NT2/D1 (cell line): ENCODE measurements at regions not wholly inside any gene's neighbourhood (a gene's known extent, or its start where the extent isn't known, plus 50 kb on each side); places are given as distances from the start of the nearest gene placed in this dataset.

Experiments
- DNase-seq: peaks from one replicate; pipeline ENCODE4 v3.0.0-alpha.2; 2011; ENCODE audit warnings: low read depth, low spot score
- H3K27me3 ChIP-seq: 2 replicates; pipeline ENCODE4 v1.6.0; 2011; ENCODE audit warnings: mild to moderate bottlenecking; ENCODE audit not compliant: insufficient read length, insufficient read depth
- H3K36me3 ChIP-seq: 2 replicates; pipeline ENCODE4 v1.6.1; 2011; ENCODE audit warnings: mild to moderate bottlenecking, low read length, mixed read lengths; ENCODE audit not compliant: insufficient read depth, insufficient read length
- H3K4me1 ChIP-seq: 2 replicates; pipeline ENCODE4 v1.5.1; 2011; ENCODE audit not compliant: insufficient read depth, insufficient read length
- H3K4me3 ChIP-seq: 2 replicates; pipeline ENCODE4 v1.5.1; 2011; ENCODE audit warnings: low read depth; ENCODE audit not compliant: insufficient read length
- H3K9ac ChIP-seq: 2 replicates; pipeline ENCODE4 v1.6.0; 2011; ENCODE audit warnings: low read depth; ENCODE audit not compliant: insufficient read length
- H3K9me3 ChIP-seq: 2 replicates; pipeline ENCODE4 v1.5.1; 2011; ENCODE audit warnings: mild to moderate bottlenecking, low read length; ENCODE audit not compliant: insufficient read depth
- SUZ12 ChIP-seq: IDR thresholded peaks from 2 replicates; pipeline ENCODE4 v1.6.1; 2011; ENCODE audit not compliant: insufficient read length, insufficient read depth; ENCODE audit errors: extremely low read depth
- YY1 ChIP-seq: IDR thresholded peaks from 2 replicates; pipeline ENCODE4 v1.6.1; 2011; ENCODE audit not compliant: insufficient read length, insufficient read depth
- ZNF274 ChIP-seq: IDR thresholded peaks from 2 replicates; pipeline ENCODE4 v1.6.1; 2011; ENCODE audit warnings: mild to moderate bottlenecking, low read depth, low read length

DNA sequence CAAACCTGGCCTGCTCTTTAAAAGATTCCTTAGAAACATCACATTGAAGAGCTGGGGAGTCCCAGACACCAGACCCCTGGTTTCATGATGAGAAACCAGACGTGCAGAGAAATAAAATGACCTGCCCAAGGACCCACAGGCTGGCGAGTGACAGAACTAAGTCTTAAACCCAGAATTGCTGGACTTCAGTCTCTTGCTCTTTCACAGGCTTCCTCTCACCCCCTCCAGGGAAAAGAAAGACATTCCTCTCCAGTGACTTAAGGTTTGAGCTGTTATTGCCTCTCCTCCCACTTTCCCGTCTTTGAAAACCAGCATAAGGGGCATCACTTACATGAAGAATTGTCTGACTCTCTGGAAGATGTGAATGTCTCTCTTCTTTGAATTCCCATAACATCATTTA, 535.2 kb downstream of the IRX1 start:
- no peaks in the 10 kb centered on the region for H3K27me3 ChIP-seq
- no peaks in the 10 kb centered on the region for H3K4me1 ChIP-seq
- TF ChIP-seq SUZ12: no peak
- TF ChIP-seq ZNF274: no peak
- no peak for TF ChIP-seq YY1
- DNase-seq: peak; percentile 30
- no peaks in the 10 kb centered on the region for H3K36me3 ChIP-seq
- no peak overlapping the region for H3K9ac ChIP-seq
- peaks cover 9% of the 10 kb centered on the region; the same call in 1 of the 2 replicates for H3K9me3 ChIP-seq
- H3K4me3 ChIP-seq: no peak overlapping the region

DNA sequence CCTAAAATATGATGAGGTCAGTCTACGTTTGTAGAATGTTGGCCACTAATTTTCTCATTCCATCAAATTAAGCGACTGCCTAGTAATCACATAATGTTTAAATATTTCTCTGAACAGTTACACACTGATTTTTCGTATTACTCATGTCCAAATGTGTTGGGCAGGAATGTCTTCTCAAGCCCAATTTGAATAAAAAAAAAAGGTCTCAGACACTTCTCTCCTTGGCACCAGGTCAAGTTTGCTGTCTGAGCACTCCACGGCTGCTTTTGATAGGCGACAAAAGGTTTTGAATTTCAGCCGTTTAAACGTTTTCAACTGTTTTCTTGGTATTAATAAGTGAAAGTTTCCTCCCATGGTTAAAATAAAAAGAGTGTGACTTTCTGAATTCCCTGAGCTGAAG, 542.1 kb downstream of the IRX1 start:
- H3K36me3 ChIP-seq: no peaks in the 10 kb centered on the region
- no peak overlapping the region for H3K4me3 ChIP-seq
- no peaks in the 10 kb centered on the region for H3K4me1 ChIP-seq
- no peak overlapping the region for H3K9ac ChIP-seq
- H3K9me3 ChIP-seq: no peaks in the 10 kb centered on the region
- no peak for TF ChIP-seq YY1
- no peak for TF ChIP-seq ZNF274
- no peak for TF ChIP-seq SUZ12
- no peak for DNase-seq
- no peaks in the 10 kb centered on the region for H3K27me3 ChIP-seq

DNA sequence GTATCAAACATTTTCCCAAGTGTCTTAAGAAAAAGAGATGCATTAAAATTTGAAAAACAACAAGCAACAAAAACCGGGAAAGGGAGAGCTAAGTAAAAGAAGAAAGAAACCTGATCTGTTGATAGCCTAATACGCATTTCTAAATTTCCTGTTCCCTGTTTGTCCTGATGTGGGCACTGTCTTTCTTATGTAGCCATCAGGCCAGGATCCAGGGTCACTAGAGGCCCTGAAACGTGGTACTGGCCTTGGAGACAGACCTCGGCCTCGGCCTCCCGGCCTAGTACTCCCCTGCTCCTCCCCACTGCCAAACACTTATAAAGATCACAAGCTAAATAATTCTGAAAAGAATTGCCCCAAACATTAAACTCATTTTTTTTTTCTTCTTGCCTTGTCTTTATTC, 547.2 kb downstream of the IRX1 start:
- no peak overlapping the region for H3K9ac ChIP-seq
- H3K4me3 ChIP-seq: no peak overlapping the region
- no peak for TF ChIP-seq SUZ12
- TF ChIP-seq ZNF274: no peak
- no peak for TF ChIP-seq YY1
- H3K27me3 ChIP-seq: no peaks in the 10 kb centered on the region
- no peaks in the 10 kb centered on the region for H3K36me3 ChIP-seq
- no peaks in the 10 kb centered on the region for H3K4me1 ChIP-seq
- peak; percentile 6 for DNase-seq
- H3K9me3 ChIP-seq: no peaks in the 10 kb centered on the region

DNA sequence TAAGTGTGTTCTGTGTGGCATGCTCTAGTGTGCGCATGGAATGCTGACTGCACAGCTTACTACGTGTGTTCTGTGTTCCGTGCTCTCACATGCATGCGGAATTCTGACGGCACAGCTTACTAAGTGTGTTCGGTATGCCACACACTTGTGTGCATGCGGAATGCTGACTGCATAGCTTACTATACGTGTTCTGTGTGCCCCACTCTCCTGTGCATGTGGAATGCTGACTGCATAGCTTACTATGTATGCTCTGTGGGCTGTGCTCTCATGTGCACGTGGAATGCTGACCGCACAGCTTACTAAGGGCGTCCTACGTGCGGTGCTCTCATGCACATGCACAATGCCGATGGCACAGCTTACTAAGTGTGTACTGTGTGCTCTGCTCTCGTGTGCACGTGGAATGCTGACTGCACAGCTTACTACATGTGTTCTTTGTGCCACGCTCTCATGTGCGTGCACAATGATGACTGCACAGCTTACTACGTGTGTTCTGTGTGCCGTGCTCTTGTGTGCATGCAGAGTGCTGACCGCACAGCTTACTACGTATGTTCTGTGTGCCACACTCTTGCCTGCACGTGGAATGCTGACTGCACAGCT, 548.9 kb downstream of the IRX1 start:
- no peak for DNase-seq
- H3K36me3 ChIP-seq: no peaks in the 10 kb centered on the region

DNA sequence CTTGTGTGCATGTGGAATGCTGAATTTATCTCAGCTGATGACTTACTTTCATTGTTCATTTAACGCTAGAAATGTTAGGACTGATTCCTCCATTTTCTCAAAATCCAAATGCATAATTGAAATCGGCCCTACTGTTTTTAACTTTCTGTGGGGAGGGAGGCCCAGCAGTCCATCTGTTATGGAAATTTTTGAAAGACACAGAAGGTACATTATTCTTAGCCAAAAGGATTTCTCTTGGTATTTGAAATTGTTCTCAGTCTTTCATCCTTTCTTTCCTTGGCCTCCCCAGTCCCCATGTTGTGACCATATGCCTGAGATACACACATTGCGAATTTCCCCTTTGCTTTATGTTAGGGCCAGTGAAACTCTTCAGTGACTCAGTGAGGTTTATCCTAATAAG, 549.9 kb downstream of the IRX1 start:
- no peak overlapping the region for H3K4me3 ChIP-seq
- H3K9me3 ChIP-seq: no peaks in the 10 kb centered on the region
- H3K36me3 ChIP-seq: no peaks in the 10 kb centered on the region
- TF ChIP-seq YY1: no peak
- no peak for TF ChIP-seq SUZ12
- no peaks in the 10 kb centered on the region for H3K4me1 ChIP-seq
- no peak for DNase-seq
- H3K9ac ChIP-seq: no peak overlapping the region
- no peaks in the 10 kb centered on the region for H3K27me3 ChIP-seq

More for the DNA sequence above, 548.9 kb downstream of the IRX1 start:
- H3K9ac ChIP-seq: no peak overlapping the region
- no peaks in the 10 kb centered on the region for H3K4me1 ChIP-seq
- H3K9me3 ChIP-seq: no peaks in the 10 kb centered on the region
- no peaks in the 10 kb centered on the region for H3K27me3 ChIP-seq
- no peak overlapping the region for H3K4me3 ChIP-seq
- TF ChIP-seq ZNF274 (no peak), YY1 (no peak), SUZ12 (no peak)

DNA sequence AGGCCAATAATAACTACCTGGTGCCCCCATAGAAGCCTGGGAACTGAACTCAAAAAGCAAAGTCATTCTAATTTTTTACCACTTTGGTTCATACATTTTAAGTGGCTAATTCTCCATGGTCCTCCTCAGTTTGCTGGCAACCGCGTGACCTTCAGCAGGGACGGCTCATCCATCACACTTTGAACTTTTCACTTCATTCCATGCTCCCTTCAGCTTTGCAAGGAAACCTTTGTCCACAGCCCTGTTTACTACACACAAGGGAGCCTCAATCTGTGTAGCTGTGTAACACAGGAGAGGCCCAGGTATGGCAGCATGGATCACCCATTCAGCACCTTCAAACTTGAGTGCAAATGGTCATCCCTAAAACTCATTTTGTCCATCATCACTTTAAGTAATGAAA, 552.4 kb downstream of the IRX1 start:
- Histone ChIP-seq H3K4me1 (no peaks in the 10 kb centered on the region), H3K27me3 (no peaks in the 10 kb centered on the region), H3K9ac (no peak overlapping the region), H3K36me3 (no peaks in the 10 kb centered on the region), H3K9me3 (no peaks in the 10 kb centered on the region), H3K4me3 (no peak overlapping the region)
- no peak for DNase-seq
- no peak for TF ChIP-seq SUZ12
- TF ChIP-seq ZNF274: no peak
- no peak for TF ChIP-seq YY1

DNA sequence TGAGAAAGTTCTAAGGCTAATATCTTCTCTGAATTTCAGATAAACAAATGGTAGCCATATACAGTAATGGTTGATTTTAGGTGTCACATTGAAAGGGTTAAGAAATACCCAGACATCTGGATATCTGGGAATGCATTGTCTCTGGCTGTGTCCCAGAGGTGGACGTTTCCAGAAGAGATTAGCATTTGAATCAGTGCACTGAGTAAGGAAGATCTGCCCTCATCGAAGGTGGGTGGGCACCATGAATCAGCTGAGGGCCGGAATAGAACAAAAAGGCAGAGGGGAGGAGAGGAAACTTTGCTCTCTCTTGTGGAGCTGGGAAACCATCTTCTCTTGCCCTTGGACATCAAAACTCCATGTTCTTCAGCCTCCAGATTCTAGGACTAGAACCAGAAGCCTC, 554.4 kb downstream of the IRX1 start:
- Histone ChIP-seq H3K27me3 (no peaks in the 10 kb centered on the region), H3K4me1 (no peaks in the 10 kb centered on the region), H3K9me3 (no peaks in the 10 kb centered on the region), H3K36me3 (no peaks in the 10 kb centered on the region), H3K9ac (no peak overlapping the region), H3K4me3 (no peak overlapping the region)
- TF ChIP-seq ZNF274 (no peak), SUZ12 (no peak), YY1 (no peak)
- no peak for DNase-seq
